ENCODE measurements at regions not wholly inside any gene's neighbourhood (a gene's known extent, or its start where the extent isn't known, plus 50 kb on each side); places are given as distances from the start of the nearest gene placed in this dataset.

GRCh38 chr2:226665306-226665831 lies 134.3 kb downstream of the IRS1 start:
- TF ChIP-seq CTCF (IDR thresholded peaks at IDR 0.05) (no peak), REST (IDR thresholded peaks at IDR 0.05; ENCODE audit: insufficient read depth in 1 of 2, low read depth in 2 of 2, low read length in 1 of 2) (no peak)

All from Panc1 (cell line).